ENCODE measurements at regions not wholly inside any gene's neighbourhood (a gene's known extent, or its start where the extent isn't known, plus 50 kb on each side); places are given as distances from the start of the nearest gene placed in this dataset.

- no peak overlapping the region for H3K27ac Mint-ChIP-seq
- TF ChIP-seq CTCF (IDR thresholded peaks at IDR 0.05; ENCODE audit: unreplicated experiment): no peak
- no peak overlapping the region for H3K4me3 Mint-ChIP-seq
- no peaks in the 10 kb centered on the region for H3K4me1 Mint-ChIP-seq
- peaks cover 10% of the 10 kb centered on the region for H3K9me3 Mint-ChIP-seq
- DNase-seq (ENCODE audit: low spot score in 2 of 2, unreplicated experiment in 2 of 2): no peak
- H3K36me3 Mint-ChIP-seq: no peaks in the 10 kb centered on the region
- H3K27me3 Mint-ChIP-seq (ENCODE audit: low read depth): no peaks in the 10 kb centered on the region
These were observed 164.5 kb upstream of the CCL2 start for GRCh38 chr17:34090593-34090992.

DNA sequence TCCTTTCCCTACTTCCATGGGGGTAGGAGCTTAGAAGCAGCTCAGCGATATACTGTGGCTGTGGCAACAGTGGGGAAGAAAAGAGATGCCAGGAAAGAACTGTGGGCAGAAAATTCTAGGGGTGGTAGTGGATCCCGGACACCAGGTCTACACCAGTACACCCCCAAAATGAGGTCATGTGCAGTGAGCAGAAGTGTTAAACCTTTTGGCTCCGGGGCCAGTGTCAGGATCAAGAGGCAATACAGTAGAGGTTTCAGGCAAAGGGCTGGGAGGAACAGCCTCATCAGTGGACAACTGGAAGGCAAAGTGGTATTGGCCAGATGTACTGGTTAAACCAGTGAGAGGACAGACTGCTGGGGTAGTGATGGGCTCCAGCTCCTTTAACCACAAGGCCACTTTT lies 163.1 kb upstream of the CCL2 start:
- no peak for DNase-seq (ENCODE audit: low spot score in 2 of 2, unreplicated experiment in 2 of 2)
- Mint-ChIP-seq H3K36me3 (no peaks in the 10 kb centered on the region), H3K27me3 (ENCODE audit: low read depth) (no peaks in the 10 kb centered on the region), H3K4me3 (no peak overlapping the region), H3K9me3 (peaks cover 10% of the 10 kb centered on the region), H3K4me1 (no peaks in the 10 kb centered on the region), H3K27ac (no peak overlapping the region)
- no peak for TF ChIP-seq CTCF (IDR thresholded peaks at IDR 0.05; ENCODE audit: unreplicated experiment)

DNA sequence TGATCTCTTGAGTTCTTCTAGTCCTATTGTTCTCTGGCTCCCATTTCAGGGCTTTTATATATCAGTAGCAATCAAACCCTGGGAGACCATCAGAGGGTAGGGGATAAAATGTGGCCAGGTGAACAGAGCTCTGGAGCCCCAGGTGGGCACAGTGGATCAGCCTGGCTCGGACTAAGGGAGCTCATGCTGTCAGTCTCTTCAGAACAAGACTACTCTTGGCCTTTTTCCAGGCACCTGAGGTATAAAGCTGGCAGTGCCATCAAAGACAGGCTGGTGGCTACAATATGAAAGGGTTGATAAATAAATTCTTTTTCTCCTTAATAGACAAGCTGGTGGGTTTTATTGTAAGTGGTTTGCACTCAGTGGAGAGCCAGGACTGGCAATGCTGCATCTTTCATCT lies 160.0 kb upstream of the CCL2 start:
- no peak overlapping the region for H3K4me3 Mint-ChIP-seq
- peaks cover 16% of the 10 kb centered on the region for H3K27me3 Mint-ChIP-seq (ENCODE audit: low read depth)
- H3K36me3 Mint-ChIP-seq: no peaks in the 10 kb centered on the region
- no peak overlapping the region for H3K27ac Mint-ChIP-seq
- TF ChIP-seq CTCF (IDR thresholded peaks at IDR 0.05; ENCODE audit: unreplicated experiment): no peak
- DNase-seq (ENCODE audit: low spot score in 2 of 2, unreplicated experiment in 2 of 2): no peak
- H3K4me1 Mint-ChIP-seq: no peaks in the 10 kb centered on the region
- no peaks in the 10 kb centered on the region for H3K9me3 Mint-ChIP-seq

DNA sequence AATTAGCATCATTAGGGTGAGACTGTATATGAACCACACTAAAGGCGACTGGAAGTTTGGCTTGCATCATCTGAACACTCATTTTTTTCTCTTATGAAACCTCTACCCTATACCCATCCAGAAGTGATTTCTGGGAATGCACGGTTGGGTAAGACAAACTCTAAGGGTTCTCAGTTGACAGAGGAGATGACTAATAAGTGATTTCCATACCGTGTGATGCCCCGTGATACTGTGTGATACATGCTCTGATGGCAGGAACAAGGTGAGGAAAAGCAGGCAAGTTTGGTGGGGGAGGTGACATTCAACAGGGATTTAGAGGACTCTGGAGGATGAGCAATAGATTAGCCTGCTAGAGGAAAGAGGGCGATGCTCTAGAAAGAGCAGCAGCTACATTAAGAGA lies 156.4 kb upstream of the CCL2 start:
- no peaks in the 10 kb centered on the region for H3K4me1 Mint-ChIP-seq
- no peak for TF ChIP-seq CTCF (IDR thresholded peaks at IDR 0.05; ENCODE audit: unreplicated experiment)
- H3K36me3 Mint-ChIP-seq: no peaks in the 10 kb centered on the region
- no peak overlapping the region for H3K4me3 Mint-ChIP-seq
- no peaks in the 10 kb centered on the region for H3K9me3 Mint-ChIP-seq
- DNase-seq (ENCODE audit: low spot score in 2 of 2, unreplicated experiment in 2 of 2): no peak
- H3K27me3 Mint-ChIP-seq (ENCODE audit: low read depth): peaks cover 23% of the 10 kb centered on the region
- H3K27ac Mint-ChIP-seq: no peak overlapping the region

DNA sequence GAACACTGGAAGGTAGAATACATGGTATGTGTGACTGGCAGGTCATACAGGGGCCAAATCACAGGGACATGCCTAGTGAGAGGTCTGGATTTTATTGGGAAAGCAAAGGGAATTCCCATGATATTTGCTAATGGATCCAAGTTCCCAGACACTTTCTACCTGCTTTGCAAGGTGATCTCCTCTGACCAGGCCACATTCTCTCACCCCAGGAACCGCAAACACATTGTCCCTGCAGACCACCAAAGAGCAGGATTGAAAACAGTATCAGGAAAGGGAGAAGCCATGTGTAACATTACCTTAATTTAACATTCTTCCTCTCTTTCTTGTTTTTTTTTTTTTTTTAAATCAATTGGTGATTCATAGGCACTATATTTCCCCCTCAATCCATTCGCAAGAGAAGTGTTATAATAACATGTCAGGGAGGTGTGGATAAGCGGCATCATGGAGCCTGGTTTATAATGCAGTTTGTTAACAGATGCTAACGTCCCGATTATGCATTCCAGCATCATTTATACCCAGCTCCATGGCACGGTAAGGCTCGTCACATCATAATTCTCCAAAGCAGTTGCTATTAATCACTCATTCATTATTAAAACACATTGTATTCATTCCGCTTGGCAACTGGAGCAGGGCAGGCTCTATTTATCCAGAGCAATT lies 155.1 kb upstream of the CCL2 start:
- peaks cover 29% of the 10 kb centered on the region for H3K27me3 Mint-ChIP-seq (ENCODE audit: low read depth)
- DNase-seq (ENCODE audit: low spot score in 2 of 2, unreplicated experiment in 2 of 2): no peak
- no peak overlapping the region for H3K4me3 Mint-ChIP-seq
- no peak for TF ChIP-seq CTCF (IDR thresholded peaks at IDR 0.05; ENCODE audit: unreplicated experiment)
- no peak overlapping the region for H3K27ac Mint-ChIP-seq
- no peaks in the 10 kb centered on the region for H3K4me1 Mint-ChIP-seq
- no peaks in the 10 kb centered on the region for H3K36me3 Mint-ChIP-seq
- no peaks in the 10 kb centered on the region for H3K9me3 Mint-ChIP-seq

GRCh38 chr17:34107019-34107418 lies 148.1 kb upstream of the CCL2 start:
- Mint-ChIP-seq H3K4me3 (no peak overlapping the region), H3K27ac (no peak overlapping the region), H3K36me3 (no peaks in the 10 kb centered on the region), H3K27me3 (ENCODE audit: low read depth) (peaks cover 42% of the 10 kb centered on the region), H3K4me1 (no peaks in the 10 kb centered on the region), H3K9me3 (no peaks in the 10 kb centered on the region)
- DNase-seq (ENCODE audit: low spot score in 2 of 2, unreplicated experiment in 2 of 2): no peak
- TF ChIP-seq CTCF (IDR thresholded peaks at IDR 0.05; ENCODE audit: unreplicated experiment): no peak

All from mesothelial cell of epicardium (in vitro differentiated cells).